Right ventricle myocardium inferior (tissue), 1 donor: ENCODE measurements at regions not wholly inside any gene's neighbourhood (a gene's known extent, or its start where the extent isn't known, plus 50 kb on each side); places are given as distances from the start of the nearest gene placed in this dataset.

ENCODE experiments used
- ATAC-seq: fragments of 200-7000 bp; cut with Tn5 transposase; one replicate; pipeline ENCODE4 v1.9.1; 2020; ENCODE audit warnings: mild to moderate bottlenecking, moderate library complexity
- DNase-seq: peaks from one replicate; pipeline ENCODE4 v3.0.0; 2021; ENCODE audit errors: missing footprints
- intact Hi-C: fragments of 100-400 bp; cut with DNase I; formaldehyde crosslinking; loops from one replicate; pipeline ENCODE4 v1.11.0; 2022
- donor health status: DM: no; HTN: yes; CAD: no; lungs with severe emphysema.

DNA sequence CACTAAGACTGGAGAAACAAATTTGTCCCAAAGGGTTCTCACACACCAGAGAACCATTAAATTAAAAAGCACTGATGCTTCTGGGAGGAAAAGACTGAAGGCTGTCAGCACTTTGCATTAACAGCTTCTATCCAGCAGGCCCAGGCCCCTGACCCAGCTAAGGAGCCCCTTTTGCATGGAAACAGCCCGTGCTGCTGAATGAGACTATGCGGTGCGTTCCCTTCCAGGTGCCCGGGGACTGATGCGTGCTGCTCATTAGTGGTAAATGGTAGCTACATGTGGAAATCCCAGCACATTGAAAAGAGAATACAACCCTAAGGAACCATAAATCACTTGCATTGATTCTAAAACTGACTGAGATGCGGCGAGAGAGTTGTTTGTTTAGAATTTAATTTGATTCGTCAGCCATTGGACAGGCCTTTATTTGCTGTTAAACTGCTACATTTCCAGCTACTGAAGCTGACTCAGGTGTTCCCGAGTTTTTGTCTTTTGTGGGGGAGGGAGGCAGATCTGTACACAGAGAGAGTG, 351.0 kb upstream of the SLC24A2 start:
- DNase-seq (no peak), ATAC-seq (no peak)
- intact Hi-C loops: no loop called here

DNA sequence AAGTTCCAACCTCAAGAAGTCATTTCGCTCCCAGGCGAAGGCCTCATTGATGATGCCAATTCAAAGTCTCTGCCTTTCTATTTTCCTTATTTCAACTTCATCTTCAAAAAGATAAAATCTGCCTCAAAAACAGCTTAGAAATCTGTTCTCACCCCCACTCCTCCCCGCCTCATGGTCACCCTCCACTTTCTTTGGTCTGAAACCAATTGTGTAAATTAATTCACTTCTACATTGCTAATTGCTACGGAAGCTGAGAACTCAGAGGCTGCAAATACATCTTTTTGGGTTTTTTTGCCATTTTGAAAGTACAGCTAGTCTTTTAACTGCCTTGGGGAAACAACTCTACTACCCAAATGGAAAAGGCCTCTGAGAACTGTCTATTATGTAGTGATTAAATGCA, 350.0 kb upstream of the SLC24A2 start:
- ATAC-seq: no peak
- intact Hi-C loops: no loop called here
- DNase-seq: no peak

DNA sequence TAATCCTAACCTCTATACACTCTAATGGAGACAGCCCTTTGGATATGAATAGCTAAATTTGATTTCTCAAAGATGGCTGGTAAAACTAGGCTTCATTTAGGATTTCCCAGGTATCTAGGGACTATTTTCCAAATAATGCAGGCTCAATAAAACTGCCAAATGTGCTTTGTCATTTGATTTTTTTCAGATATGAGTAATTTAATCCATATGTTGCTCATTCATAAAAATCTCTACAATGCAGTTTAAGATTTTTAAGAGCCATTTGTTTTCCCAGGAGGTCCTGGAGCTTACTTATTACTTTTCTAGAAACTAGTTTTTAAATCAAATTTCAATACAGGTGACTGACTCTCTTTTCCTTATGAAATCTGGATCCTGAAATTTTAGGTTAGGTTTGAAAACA, 349.3 kb upstream of the SLC24A2 start:
- ATAC-seq (no peak), DNase-seq (no peak)
- intact Hi-C loops: no loop called here

DNA sequence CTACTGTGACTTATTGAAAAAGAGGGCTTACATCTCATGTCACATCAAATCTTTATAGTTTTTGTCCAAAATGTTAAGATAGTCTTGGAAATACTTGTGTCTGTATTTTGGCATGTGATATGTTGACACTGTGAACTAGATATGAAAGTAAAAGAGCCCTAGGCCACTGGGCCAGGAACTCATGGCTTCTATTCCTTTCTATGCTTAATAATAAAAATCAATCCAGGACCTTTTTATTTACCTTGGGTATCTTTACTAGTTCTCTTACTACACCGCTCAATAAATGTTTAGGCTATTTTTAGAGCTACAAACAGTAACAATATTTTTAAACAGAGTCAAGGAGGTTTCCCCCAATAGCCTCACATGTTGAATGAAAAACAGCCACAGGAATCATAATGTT, 348.6 kb upstream of the SLC24A2 start:
- ATAC-seq (no peak), DNase-seq (no peak)
- intact Hi-C loops: no loop called here

DNA sequence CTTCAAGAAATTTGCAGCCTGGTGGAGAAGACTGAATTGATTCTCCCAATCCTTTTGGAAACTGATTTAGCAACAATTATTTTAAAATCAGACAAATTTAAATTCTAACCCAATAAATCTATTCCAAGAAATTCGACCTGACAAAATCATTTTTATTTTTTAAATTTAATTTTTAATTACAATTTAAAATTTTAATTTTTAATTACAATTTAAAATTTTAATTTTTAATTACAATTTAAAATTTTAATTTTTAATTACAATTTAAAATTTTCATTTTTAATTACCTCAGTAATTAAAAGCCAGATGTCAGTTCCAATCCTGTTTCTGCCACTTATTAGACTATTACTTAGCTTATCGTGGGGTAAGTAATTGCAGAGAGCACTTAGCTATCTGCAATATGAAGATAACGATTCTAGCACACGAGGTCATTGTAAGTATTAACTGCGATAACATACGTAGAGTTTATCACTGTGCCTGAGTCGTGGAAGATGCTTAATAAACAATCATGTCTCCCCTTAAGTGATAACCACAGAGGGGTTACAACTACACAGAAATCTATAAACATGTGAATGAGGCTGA, 346.4 kb upstream of the SLC24A2 start:
- DNase-seq (no peak), ATAC-seq (no peak)
- intact Hi-C loops: no loop called here

DNA sequence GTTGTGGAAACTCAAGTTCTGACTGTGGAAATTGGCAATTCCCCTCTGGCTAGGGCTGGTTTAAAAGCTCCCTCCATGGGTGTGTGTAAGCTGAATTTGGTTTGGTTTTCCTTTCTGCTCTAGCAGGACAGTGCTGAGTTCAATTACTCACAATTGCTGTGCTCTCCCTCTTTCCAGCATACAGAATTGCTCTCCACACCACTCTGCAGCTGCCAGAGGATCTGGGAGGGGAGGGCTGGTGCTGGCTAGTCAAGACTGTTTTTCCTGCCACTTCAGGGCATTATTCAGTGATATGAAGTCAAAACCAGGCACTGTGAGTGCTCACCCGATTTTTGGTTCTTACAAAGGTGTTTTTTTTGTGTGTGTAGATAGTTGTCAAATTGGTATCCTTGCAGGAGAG, 336.9 kb upstream of the SLC24A2 start:
- ATAC-seq (no peak), DNase-seq (no peak)
- intact Hi-C loops: no loop called here

DNA sequence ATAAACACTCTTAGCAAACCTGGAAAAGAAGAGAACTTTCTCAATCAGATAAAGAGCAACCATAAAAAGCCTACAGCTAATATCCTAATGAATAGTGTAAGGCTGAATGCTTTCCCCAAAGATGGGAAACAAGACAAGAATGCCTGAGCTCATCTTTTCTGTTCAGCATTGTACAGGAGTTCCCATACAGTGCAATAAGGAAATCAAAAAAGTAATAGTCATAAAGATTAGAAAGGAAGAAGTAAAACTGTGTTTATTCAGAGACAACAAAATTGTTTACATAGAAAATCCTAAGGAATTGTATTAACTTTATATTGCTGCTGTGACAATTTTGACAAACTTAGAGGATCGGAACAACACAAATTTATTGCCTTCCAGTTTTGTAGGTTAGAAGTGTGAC, 330.7 kb upstream of the SLC24A2 start:
- ATAC-seq: no peak
- DNase-seq: no peak
- intact Hi-C loops: no loop called here

DNA sequence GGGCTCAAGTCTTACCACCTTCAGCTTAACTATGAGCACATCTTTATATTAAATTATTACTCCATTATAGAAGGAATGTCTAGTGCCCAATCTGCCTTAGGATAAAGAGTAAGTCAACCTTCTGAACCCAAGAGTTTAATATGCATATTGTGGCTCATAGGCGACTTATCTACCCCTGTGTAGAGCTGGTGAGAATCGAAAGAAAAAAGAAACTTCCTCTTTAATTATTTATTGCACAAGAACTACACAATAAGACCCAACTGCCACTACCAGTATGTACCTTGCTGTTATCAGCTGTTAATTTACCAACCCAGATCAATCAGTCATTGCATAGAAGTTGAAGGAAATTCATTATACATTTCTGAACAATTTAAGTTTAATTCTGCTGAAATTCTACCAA, 329.1 kb upstream of the SLC24A2 start:
- ATAC-seq (no peak), DNase-seq (no peak)
- intact Hi-C loops: no loop called here

DNA sequence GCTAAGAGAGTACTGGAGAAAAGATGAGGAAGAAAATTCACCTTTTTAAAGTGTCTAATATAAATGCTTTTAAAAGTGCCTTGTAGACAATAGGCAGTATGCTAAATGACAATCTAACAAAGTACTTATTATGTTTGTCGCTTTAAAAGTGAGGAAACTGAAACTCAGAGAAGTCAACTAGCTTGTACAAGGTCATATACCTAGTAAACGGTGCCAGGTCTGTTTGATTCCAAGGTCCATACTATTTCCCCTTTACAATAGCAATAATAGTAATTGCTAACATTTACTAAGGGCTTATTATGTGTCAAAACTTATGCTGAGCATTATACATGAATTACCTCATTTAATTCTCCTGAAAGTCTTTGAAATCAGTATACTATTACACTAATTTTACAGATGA, 328.6 kb upstream of the SLC24A2 start:
- intact Hi-C loops: no loop called here
- DNase-seq: no peak
- ATAC-seq: no peak

DNA sequence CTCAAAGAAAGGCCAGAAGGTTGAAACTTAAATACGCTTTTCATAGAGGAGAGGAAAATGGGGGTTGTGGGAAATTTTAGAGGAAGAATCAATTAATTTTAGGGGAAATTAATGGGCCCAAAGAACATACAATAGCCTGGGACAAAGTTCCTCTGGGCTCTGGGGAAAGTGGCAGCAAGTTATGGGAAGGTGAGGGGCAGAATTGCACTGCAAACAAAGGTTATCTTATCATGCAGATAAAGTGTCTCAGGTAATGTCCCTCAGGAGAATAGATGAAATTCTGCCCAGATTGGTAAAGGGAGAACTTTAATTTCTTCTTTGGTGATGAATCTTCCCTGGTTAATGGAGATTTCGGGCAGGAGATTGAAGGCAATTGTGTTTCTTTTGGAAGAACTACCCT, 326.1 kb upstream of the SLC24A2 start:
- DNase-seq (no peak), ATAC-seq (no peak)

DNA sequence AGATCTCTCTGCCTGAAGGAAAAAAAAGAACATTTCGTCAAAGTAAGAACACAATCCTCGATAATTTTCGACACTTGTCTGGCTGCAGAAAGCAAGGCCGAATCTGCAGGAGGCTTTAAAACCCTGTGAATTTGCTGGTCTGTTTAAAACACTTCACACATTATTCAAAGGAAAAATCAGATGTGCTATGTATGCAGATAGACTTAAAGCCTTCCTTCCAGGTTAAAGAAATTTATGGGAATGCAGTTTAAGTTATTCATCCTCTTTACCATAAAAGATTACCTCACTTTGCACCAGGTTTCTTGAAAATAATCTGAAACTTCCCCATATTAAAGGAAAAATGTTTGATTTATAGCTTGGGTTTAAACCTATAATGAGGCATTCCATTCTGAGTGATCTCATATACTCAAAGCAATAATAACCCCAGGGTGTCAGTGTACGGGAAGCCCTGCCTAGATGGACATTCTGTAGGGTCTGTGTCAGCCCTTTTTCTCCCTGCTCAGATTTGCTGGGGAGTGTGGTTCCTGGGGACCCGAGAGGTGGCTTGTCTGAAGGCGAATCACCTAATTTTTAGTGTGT, 323.5 kb upstream of the SLC24A2 start:
- DNase-seq: no peak
- ATAC-seq: no peak
- intact Hi-C loops: no loop called here

More for the DNA sequence above, 326.1 kb upstream of the SLC24A2 start:
- intact Hi-C loops: no loop called here

DNA sequence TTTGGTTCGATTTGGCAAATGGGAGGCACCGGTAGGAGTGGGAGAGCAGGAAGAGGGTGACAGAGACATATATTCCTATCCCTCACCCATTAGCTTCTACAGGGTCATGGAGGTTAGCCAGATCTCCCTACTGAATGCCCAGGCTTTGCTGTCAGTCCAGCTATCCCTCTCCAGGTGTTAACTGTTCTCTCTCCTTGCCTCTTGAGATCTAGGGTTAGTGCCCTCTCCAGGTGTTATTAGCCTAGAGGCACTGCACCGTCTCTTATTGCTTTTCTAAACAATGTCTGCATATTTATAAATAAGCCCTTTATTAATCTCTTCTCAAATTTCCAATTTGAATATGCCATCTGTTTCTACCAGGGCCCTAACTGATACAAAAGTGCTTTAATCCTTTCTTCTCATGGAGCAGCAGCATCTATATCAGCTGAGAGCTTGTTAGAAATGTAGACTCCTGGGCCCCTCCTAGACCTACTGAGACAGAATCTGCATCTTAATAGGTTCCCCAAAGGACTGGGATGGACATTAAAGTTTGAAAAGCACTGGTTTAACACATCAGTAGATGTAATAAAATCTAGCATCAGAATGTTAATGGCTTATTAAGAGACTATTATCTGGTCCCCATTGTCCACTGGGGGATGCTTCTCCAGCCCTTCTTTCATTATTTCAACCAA, 322.5 kb upstream of the SLC24A2 start:
- ATAC-seq (no peak), DNase-seq (no peak)
- intact Hi-C loops: no loop called here

DNA sequence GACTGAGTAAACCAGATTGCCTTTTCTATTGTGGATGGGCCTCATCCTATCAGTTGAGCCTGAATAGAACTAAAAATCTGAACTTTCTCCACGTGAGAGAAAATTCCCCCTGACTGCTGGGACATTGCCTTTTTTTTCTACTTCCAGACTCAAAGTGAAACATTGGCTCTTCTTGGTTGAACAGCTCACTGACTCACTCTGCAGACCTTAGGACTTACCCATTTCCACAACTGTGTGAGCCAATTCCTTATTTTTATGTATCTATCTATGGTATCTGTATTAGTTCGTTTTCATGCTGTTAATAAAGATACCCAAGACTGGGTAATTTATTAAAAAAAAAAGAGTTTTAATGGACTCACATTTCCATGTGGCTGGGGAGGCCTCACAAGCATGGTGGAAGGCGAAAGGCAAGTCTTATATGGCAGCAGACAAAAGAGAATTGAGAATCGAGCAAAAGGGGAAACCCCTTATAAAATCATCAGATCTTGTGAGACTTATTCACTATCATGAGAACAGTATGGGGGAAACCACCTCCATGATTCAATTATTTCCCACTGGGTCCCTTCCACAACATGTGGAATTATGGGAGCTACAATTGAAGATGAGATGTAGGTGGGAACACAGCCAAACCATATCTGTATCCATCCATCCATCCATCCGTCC, 306.7 kb upstream of the SLC24A2 start:
- DNase-seq (no peak), ATAC-seq (no peak)
- intact Hi-C loops: no loop called here

DNA sequence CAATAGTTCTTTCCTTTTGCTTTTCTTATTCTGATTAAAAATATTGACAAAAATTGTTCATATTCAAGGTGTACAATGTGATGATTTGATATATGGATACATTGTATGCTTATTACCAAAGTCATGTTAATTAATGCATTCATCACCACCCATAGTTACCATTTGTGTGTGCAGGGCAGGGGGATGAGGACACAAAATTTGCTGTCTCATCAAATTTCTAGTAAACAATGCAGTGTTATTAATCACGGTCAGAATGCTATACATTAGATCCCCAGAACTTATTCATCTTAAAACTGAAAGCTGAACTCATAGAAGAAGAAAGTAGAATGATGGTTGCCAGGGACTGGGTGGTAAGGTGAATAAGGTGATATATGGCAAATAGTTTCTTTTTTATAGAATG, 303.7 kb upstream of the SLC24A2 start:
- ATAC-seq: no peak
- intact Hi-C loops: no loop called here

DNA sequence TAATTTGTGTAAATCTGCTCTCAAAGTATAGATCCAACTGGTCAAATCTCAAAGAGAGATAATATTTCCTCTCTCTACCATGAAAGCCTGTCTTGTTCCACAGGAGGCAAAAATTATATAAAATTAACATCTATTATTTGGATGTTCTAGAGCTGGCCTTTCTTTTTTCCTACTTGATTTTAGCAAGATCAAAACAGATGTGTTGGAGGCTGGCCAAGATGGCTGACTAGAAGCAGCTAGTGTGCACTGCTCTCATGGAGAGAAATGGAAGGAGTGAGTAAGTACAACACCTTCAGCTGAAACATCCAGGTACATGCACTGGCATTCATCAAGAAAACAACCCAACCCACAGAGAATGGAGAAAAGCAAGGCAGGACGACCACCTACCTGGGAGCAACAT, 298.6 kb upstream of the SLC24A2 start:
- ATAC-seq: no peak
- no peak for DNase-seq
- intact Hi-C loops: no loop called here

More for the DNA sequence above, 303.7 kb upstream of the SLC24A2 start:
- no peak for DNase-seq

DNA sequence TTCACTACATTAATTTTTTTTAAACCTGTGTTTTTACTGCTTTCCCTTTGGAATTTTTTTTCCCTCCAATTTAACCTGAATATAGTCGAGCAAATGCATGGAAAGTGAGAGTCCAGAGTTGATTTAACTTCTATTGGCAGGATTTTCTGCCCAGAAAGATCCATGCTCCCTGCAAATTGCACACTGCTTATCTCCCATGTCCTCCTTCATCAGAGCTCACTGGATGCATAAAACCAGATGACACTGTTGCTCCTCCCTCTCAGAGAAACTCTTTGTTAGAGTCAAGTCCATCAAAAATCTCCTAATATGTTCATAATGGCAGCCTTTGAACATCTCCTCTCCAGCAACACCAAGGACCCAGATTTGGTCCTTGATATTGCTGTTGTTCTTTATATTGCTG, 297.0 kb upstream of the SLC24A2 start:
- ATAC-seq: no peak
- DNase-seq: no peak
- intact Hi-C loops: no loop called here

DNA sequence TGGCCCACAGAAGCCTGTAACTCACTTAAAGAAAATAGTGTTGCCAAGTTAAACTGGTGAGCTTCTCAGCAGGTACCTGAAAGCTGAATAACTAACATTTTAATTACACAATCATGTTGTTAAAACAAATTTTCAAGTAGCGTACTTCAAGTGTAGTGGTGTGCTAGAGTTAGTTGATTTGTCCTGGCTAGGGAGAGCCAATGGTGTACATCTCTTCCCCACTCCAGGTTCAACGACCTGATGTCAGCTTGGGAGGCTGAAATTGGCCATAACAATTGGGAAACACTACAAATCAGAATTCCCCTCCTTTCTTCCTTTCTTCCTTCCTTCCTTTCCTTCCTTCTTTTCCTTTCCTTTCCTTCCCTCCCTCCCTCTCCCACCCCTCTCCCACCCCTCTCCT, 295.3 kb upstream of the SLC24A2 start:
- no peak for DNase-seq
- intact Hi-C loops: no loop called here
- ATAC-seq: no peak

DNA sequence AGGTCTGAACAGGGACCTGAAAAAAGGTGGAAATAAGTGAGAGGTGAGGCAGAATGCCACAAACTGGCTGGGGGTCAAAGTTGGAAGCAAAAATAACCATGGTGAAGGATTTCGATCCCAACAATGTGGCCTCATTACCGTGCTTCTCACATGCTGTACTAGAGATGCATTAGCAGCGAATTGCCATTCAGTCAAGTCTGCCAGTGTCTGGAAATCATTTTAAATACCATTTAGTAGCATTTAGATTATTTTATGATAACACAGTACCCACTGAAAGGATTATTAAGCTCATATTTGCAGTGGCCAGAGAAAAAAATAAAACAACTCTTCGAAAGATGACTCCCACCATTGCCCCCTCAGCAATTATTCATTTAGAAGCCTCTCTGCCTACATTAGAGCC, 294.6 kb upstream of the SLC24A2 start:
- DNase-seq (no peak), ATAC-seq (no peak)
- intact Hi-C loops: no loop called here

DNA sequence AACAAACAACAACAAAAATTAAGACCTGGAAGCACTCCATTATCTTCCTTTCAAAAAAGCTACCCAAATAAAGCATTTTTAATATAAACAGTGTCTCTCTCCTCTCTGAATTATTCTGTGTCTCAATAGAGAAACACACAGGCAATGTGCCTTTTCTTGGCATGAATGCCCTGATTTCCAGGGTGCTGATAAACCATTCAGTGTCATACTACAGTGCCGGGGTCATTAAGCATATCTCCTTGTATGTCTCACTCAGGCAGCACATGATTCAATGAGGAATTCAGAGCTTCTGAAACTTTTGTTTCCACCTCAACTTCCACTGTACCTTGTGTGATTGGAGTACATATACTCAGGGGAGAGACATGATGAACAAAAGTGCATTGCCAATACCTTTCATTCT, 294.0 kb upstream of the SLC24A2 start:
- intact Hi-C loops: no loop called here

DNA sequence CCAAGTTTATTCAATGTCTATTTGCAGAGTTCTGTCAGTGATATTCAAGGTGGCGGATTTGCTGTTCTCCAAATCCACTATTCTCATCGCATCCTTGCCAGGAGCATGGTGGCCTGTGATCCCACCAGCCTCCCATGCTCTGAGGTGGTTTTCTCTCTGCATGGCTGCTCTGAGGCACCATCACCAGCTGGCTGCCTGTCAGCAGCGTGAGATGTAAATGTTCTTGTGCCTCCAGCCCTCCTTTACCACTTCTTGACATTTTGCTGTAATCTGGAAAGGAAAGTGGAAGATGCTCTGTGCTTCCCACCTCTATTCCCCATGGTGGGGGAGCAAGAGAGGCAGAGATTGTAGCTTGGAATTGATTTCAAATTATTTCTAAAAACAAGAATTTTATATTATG, 293.6 kb upstream of the SLC24A2 start:
- intact Hi-C loops: no loop called here
- ATAC-seq (no peak), DNase-seq (no peak)

More for the DNA sequence above, 294.0 kb upstream of the SLC24A2 start:
- ATAC-seq (no peak), DNase-seq (no peak)
